ENCODE measurements at regions not wholly inside any gene's neighbourhood (a gene's known extent, or its start where the extent isn't known, plus 50 kb on each side); places are given as distances from the start of the nearest gene placed in this dataset.

DNA sequence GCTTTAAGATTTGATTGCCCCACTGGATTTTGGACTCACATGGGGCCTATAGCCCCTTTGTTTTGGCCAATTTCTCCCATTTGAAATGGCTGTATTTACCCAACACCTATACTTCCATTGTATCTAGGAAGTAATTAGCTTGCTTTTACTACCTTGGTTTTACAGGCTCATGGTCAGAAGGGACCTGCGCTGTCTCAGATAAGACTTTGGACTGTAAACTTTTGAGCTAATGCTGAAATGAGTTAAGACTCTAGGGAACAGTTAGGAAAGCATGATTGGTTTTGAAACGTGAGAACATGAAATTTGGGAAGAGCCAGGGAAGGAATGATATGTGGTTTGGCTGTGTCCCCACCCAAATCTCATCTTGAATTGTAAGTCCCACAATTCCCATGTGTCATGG is 419.0 kb upstream of the TMPO start:
- DNase-seq (ENCODE audit: low read depth): no peak
- no peak overlapping the region for H3K4me3 ChIP-seq (ENCODE audit: low read depth, low read length)
- TF ChIP-seq, protein P1, sequence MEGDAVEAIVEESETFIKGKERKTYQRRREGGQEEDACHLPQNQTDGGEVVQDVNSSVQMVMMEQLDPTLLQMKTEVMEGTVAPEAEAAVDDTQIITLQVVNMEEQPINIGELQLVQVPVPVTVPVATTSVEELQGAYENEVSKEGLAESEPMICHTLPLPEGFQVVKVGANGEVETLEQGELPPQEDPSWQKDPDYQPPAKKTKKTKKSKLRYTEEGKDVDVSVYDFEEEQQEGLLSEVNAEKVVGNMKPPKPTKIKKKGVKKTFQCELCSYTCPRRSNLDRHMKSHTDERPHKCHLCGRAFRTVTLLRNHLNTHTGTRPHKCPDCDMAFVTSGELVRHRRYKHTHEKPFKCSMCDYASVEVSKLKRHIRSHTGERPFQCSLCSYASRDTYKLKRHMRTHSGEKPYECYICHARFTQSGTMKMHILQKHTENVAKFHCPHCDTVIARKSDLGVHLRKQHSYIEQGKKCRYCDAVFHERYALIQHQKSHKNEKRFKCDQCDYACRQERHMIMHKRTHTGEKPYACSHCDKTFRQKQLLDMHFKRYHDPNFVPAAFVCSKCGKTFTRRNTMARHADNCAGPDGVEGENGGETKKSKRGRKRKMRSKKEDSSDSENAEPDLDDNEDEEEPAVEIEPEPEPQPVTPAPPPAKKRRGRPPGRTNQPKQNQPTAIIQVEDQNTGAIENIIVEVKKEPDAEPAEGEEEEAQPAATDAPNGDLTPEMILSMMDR (conservative IDR thresholded peaks at IDR 0.05; ENCODE audit: low read depth, low read length): no peak

DNA sequence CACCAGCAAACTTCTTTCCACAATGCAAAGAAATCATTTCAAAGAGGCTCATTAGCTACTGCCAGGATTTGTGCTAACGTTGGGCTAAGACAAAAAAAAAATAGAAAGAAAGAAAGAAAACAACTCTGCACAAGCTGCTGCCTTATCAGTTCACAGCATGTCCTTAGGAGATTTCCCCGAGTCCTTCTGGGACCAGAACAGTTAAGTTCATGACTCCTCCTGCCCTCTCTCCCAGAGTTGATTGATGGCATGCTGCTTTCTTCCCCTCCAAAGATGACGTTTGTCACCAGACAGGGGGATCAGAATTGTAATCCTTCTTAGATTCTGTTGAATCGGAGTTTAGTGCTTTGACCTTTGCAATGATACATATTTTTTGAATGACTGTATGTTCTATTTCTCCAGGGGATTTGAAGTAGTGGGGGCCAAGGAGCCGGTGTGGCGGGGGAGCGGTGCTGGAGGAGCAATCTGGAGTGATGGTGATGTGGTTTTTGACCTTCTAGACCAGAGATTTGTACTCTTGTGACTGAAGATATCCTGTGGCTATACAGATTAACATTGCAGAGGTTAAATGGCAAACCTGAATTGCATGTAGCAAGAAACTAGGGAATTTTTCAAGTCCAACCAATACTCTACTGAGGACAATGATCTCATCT is 409.2 kb upstream of the TMPO start:
- no peak overlapping the region for H3K4me3 ChIP-seq (ENCODE audit: low read depth, low read length)
- TF ChIP-seq, protein P1 (conservative IDR thresholded peaks at IDR 0.05; ENCODE audit: low read depth, low read length): no peak
- DNase-seq (ENCODE audit: low read depth): no peak

- TF ChIP-seq, protein P1 (conservative IDR thresholded peaks at IDR 0.05; ENCODE audit: low read depth, low read length): no peak
- no peak for DNase-seq (ENCODE audit: low read depth)
- H3K4me3 ChIP-seq (ENCODE audit: low read depth, low read length): no peak overlapping the region
Observed at GRCh38 chr12:98109266-98109665, 406.1 kb upstream of the TMPO start.

DNA sequence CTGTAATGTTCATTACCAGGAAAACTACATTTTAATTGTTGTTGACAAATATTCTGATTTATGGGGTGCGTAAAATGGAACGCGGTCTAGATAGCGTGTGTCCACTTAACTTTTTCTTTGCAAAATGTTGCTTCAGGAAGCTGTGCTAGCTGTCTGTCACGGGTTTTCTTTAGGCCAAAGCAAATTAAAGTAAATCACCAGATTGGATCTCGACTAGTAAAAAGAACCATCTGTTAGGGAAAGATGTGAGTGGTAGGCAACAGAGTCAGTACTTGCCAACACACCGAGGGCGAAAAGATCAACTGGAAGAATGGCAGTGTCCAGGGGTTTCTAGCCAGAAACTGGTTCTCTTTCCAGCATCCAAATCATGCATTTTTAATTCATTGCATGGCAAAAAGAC is 404.9 kb upstream of the TMPO start:
- no peak overlapping the region for H3K4me3 ChIP-seq (ENCODE audit: low read depth, low read length)
- no peak for DNase-seq (ENCODE audit: low read depth)
- TF ChIP-seq, protein P1 (conservative IDR thresholded peaks at IDR 0.05; ENCODE audit: low read depth, low read length): no peak

- DNase-seq (ENCODE audit: low read depth): no peak
- no peak overlapping the region for H3K4me3 ChIP-seq (ENCODE audit: low read depth, low read length)
- TF ChIP-seq, protein P1 (conservative IDR thresholded peaks at IDR 0.05; ENCODE audit: low read depth, low read length): no peak
Observed at GRCh38 chr12:98113548-98113947, 401.8 kb upstream of the TMPO start.

DNA sequence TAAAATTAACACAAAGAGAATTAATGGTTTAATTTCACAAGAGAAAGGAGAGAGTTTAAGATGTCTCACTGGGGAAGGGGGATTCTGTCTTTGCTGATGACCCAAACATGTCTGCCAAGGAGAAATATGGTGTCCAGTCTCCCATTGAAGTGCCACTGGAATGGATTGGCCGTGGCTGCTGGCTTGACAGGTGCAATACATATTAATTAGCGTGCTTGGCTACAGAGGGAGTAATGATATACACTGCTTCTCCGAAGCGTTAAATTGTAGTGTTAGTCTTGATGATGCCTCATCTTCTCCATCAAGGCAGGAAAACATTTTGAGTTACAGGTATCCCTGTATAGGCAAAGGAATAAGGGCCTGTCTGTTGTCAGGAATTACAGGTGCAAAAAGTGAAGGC is 393.4 kb upstream of the TMPO start:
- TF ChIP-seq, protein P1 (conservative IDR thresholded peaks at IDR 0.05; ENCODE audit: low read depth, low read length): no peak
- DNase-seq (ENCODE audit: low read depth): no peak
- no peak overlapping the region for H3K4me3 ChIP-seq (ENCODE audit: low read depth, low read length)

DNA sequence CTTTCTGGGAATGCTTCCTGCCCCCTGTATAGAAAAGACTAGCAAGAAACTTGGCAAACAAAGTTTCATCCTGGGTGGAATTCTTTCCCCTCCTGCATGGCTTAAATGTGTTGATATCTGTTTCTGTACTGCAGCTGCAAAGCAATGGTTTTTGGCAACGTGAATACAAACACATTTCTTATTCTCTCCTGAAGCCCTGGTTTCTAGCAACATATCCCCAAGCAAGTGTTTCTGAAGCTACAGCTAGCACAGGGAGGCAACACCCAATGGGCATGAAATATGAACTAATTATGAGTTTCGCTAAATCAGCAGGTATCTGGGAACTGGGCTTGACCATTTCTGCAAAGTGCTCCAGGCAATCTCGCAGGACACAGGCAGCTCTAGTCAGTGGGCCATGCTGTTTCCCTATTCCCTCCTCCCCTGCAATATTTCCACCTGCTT is 392.3 kb upstream of the TMPO start:
- TF ChIP-seq, protein P1 (conservative IDR thresholded peaks at IDR 0.05; ENCODE audit: low read depth, low read length): no peak
- no peak for DNase-seq (ENCODE audit: low read depth)
- H3K4me3 ChIP-seq (ENCODE audit: low read depth, low read length): no peak overlapping the region

Data from epithelial cell of proximal tubule (primary cell).